SK-N-MC (cell line): ENCODE measurements at regions not wholly inside any gene's neighbourhood (a gene's known extent, or its start where the extent isn't known, plus 50 kb on each side); places are given as distances from the start of the nearest gene placed in this dataset.

Experiments used
- EZH2 ChIP-seq: fragments of 200-600 bp; sonication (generic); IDR thresholded peaks from one replicate; pipeline ENCODE4 v1.6.1; 2017; ENCODE audit warnings: antibody characterized with exemption
- POLR2AphosphoS5 ChIP-seq: IDR thresholded peaks from 2 replicates; pipeline ENCODE4 v1.6.1; 2012; ENCODE audit warnings: mild to moderate bottlenecking, low read depth, low read length, borderline replicate concordance

- TF ChIP-seq EZH2 (no peak), POLR2AphosphoS5 (no peak)
These were observed 376.3 kb upstream of the LCORL start for GRCh38 chr4:18397681-18398390.
